Calu3 (cell line): ENCODE measurements at regions not wholly inside any gene's neighbourhood (a gene's known extent, or its start where the extent isn't known, plus 50 kb on each side); places are given as distances from the start of the nearest gene placed in this dataset.

Experiments used
- BruUV-seq: library from RNA; stranded (reverse); fragments of 400-500 nt; replicated peaks from 2 replicates; lab custom pipeline; 2021; lab: Mats Ljungman, UMichigan
- CTCF ChIA-PET: fragments of 300-600 bp; sonication (Branson Sonifier 250); formaldehyde crosslinking; loops from one replicate; lab custom pipeline; 2022; ENCODE audit warnings: antibody characterized with exemption; lab: Charles Lee
- DNase-seq: peaks from one replicate; pipeline ENCODE4 v3.0.0; 2022
- H3K27ac Mint-ChIP-seq: one replicate; pipeline ENCODE4 v1.8.0; 2022; ENCODE audit warnings: mixed read lengths; ENCODE audit not compliant: unreplicated experiment
- H3K27me3 Mint-ChIP-seq: one replicate; pipeline ENCODE4 v1.8.0; 2022; ENCODE audit warnings: mixed read lengths; ENCODE audit not compliant: unreplicated experiment
- H3K36me3 Mint-ChIP-seq: one replicate; pipeline ENCODE4 v1.8.0; 2022; ENCODE audit warnings: mild to moderate bottlenecking, moderate library complexity, mixed read lengths; ENCODE audit not compliant: insufficient read depth, unreplicated experiment
- H3K4me1 Mint-ChIP-seq: one replicate; pipeline ENCODE4 v1.8.0; 2022; ENCODE audit warnings: mild to moderate bottlenecking, low read depth, mixed read lengths; ENCODE audit not compliant: unreplicated experiment
- H3K4me3 Mint-ChIP-seq: one replicate; pipeline ENCODE4 v1.8.0; 2022; ENCODE audit warnings: mild to moderate bottlenecking, low read depth, moderate library complexity, mixed read lengths; ENCODE audit not compliant: unreplicated experiment
- H3K9me3 Mint-ChIP-seq: one replicate; pipeline ENCODE4 v1.8.0; 2022; ENCODE audit warnings: low read depth, mixed read lengths; ENCODE audit not compliant: unreplicated experiment
- intact Hi-C: fragments of 100-400 bp; cut with micrococcal nuclease; formaldehyde crosslinking; loops from one replicate; pipeline ENCODE4 v1.10.0; 2022; ENCODE audit not compliant: unreplicated experiment
- TF ChIP-seq, protein P1 (sequence below): fragments of 200-600 bp; IDR thresholded peaks from one replicate; pipeline ENCODE4 v1.8.0; 2022; ENCODE audit warnings: antibody characterized with exemption; ENCODE audit not compliant: unreplicated experiment

DNA sequence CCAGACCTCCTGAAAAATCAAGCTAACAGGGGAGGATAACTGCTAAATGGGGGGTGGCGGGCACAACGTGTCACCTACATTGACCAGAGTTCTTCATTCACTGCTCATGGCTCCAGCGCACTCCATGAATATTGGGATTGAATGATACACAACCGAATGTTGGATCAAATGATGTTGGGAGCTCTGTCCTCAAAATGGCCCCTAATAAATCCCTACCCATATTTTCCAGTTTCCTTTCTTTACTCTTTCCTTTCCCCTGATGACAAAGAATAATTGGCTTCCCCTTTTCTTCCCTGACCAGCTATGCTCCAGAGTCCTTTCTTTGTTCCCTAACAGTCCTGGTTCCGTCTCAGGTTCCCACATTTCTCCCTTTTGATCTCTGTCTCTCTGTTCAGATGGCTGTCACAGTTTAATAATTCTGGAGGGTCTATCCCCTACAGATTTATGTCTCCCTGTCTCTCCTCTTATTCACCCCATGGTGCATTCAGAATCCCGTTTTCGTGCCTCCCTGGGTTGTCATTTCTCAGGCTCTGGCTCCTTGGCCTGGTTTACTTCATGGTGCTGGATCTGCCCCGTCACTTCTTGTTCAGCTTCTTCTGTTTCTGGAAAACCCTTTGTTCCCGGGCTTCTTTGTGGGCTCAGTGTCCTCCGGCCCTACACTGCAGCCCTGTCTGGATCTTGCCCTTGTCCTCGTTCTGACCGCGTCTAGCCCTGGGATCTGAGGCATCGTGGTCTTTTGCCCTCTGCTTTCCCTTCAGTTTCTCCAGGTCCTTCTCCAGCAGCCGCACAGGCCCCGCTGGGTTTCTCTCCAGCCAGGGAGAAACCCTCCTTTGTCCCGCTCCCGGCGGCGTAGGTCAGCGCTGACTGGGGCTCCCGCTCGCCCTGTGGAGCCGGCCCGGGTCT, 78.3 kb downstream of the NDUFS5 start:
- no peak overlapping the region for H3K4me3 Mint-ChIP-seq
- no peaks in the 10 kb centered on the region for H3K9me3 Mint-ChIP-seq
- no peaks in the 10 kb centered on the region for H3K27me3 Mint-ChIP-seq
- TF ChIP-seq, protein P1, sequence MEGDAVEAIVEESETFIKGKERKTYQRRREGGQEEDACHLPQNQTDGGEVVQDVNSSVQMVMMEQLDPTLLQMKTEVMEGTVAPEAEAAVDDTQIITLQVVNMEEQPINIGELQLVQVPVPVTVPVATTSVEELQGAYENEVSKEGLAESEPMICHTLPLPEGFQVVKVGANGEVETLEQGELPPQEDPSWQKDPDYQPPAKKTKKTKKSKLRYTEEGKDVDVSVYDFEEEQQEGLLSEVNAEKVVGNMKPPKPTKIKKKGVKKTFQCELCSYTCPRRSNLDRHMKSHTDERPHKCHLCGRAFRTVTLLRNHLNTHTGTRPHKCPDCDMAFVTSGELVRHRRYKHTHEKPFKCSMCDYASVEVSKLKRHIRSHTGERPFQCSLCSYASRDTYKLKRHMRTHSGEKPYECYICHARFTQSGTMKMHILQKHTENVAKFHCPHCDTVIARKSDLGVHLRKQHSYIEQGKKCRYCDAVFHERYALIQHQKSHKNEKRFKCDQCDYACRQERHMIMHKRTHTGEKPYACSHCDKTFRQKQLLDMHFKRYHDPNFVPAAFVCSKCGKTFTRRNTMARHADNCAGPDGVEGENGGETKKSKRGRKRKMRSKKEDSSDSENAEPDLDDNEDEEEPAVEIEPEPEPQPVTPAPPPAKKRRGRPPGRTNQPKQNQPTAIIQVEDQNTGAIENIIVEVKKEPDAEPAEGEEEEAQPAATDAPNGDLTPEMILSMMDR = no peak
- CTCF ChIA-PET = interaction anchor here (0.8 to 3.2 kb wide), 3 partner anchors 28 to 88 kb away, joined by 3 to 20 read pairs (median 4); no protein-coding TSS in a partner anchor
- no peak overlapping the region for H3K27ac Mint-ChIP-seq
- no peaks in the 10 kb centered on the region for H3K36me3 Mint-ChIP-seq
- peaks cover 30% of the 10 kb centered on the region for H3K4me1 Mint-ChIP-seq
- intact Hi-C loops = loop anchor here (5.0 kb wide), 1 partner anchor 68 kb away; no protein-coding TSS in a partner anchor
- no TSS peak for BruUV-seq
- peak; percentile 44 for DNase-seq

DNA sequence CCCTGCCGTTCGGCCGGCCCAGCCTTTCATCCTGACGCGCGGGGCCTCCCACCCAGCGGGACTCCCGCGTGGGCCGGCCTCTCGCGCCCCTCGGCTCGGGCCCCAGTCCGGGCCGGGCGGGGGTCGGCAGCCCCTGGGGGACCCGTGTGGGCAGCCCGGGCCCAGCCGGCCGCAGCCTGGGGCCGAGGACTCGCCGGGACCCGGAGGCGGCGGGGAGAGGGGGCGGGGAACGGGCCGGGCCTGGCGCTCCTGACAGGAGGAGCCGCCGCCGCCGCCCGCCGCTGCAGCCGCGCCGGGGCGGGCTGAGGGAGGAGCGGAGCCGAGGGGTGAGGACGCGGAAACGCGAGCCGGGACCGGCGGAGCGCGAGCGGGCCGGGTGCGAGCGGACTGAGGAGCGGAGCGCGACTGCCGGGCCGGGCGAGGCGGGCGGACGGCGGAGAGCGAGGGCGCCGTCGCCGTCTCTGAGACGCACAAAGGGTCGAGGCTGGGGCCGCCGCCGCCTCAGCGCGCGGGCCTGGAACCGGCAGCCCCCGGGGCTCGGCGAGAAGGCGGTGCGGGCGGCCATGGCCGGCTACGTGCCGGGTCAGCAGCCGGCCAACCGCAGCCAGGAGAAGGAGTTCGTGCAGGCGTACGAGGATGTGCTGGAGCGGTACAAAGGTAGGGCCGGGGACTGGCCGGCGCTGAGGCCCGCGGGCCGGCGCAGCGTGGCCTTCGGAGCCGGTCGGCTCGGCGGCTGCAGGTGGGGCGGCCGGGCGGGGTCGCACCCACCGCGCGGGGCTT, 79.1 kb downstream of the NDUFS5 start:
- CTCF ChIA-PET = interaction anchor here (0.9 to 2.2 kb wide), 4 partner anchors 22 to 109 kb away, joined by 3 to 12 read pairs (median 4); no protein-coding TSS in a partner anchor
- DNase-seq = peak; percentile 81
- H3K4me1 Mint-ChIP-seq = peaks cover 33% of the 10 kb centered on the region
- no peaks in the 10 kb centered on the region for H3K36me3 Mint-ChIP-seq
- H3K4me3 Mint-ChIP-seq = no peak overlapping the region
- H3K9me3 Mint-ChIP-seq = no peaks in the 10 kb centered on the region
- no TSS peak for BruUV-seq
- no peak overlapping the region for H3K27ac Mint-ChIP-seq
- TF ChIP-seq, protein P1 = no peak
- intact Hi-C loops = loop anchor here (5.0 kb wide), 1 partner anchor 67 kb away; no protein-coding TSS in a partner anchor
- no peaks in the 10 kb centered on the region for H3K27me3 Mint-ChIP-seq

DNA sequence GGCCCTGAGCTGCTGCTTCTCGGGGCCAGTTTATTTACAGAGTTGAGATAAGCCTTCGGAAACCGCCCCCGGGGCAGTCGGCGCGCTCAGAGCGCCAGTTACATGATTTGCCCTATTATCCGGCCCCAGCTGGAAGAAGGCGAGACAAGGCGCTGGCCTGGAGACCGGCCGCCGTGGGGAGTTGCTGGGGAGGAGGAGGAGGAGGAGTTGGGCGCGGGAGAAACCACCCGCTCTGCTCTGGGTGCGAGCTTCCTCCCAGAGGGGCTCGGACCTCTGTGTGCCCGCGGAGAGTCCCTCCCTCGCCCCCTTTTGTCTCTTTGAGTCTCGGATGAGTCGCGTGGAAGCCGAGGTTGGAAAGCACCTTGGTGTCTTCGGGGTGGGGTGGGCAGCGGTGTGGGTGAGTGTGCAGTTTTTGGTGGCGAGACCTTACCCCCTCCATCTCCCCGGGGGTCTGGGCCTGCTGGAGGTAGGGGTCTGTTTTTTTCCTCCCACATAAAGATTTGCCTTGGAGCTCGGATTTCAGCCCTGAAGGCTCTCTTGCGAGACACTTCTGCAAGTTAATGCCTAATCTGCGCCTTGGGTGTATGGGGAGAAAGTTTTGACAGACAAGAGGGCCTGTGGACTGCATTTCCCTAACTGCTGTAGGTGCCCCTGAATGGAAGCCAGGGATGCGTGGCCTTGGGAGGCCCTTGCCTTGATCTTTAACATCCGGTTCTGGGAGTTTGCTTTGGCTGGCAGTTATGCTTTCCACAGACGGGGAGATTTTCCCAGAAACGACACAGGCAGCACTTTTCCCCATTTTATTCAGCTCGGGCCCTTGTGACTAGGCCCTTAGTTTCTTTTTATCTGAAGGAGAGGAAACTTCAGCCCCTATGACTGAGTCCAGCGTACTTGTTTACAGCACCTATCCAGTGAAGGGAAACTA, 80.0 kb downstream of the NDUFS5 start:
- CTCF ChIA-PET = interaction anchor here (0.9 to 2.2 kb wide), 8 partner anchors 10 to 108 kb away, joined by 3 to 12 read pairs (median 3); no protein-coding TSS in a partner anchor

More for the DNA sequence above, 80.0 kb downstream of the NDUFS5 start:
- H3K4me3 Mint-ChIP-seq = no peak overlapping the region
- no peaks in the 10 kb centered on the region for H3K9me3 Mint-ChIP-seq
- peak; percentile 20 for DNase-seq
- H3K36me3 Mint-ChIP-seq = no peaks in the 10 kb centered on the region
- H3K4me1 Mint-ChIP-seq = peaks cover 39% of the 10 kb centered on the region
- intact Hi-C loops = loop anchor here (5.0 kb wide), 1 partner anchor 66 kb away; no protein-coding TSS in a partner anchor
- BruUV-seq = no TSS peak
- TF ChIP-seq, protein P1 = no peak
- no peaks in the 10 kb centered on the region for H3K27me3 Mint-ChIP-seq
- no peak overlapping the region for H3K27ac Mint-ChIP-seq
